RWPE2 (cell line): ENCODE measurements at regions not wholly inside any gene's neighbourhood (a gene's known extent, or its start where the extent isn't known, plus 50 kb on each side); places are given as distances from the start of the nearest gene placed in this dataset.

Source experiments
- ATAC-seq: fragments of 200-7000 bp; cut with Tn5 transposase; 3 replicates; pipeline ENCODE4 v1.9.1; 2021; ENCODE audit warnings: low read depth
- DNase-seq: peaks from one replicate; pipeline ENCODE4 v3.0.0-alpha.2; 2020; ENCODE audit warnings: low spot score
- H3K27ac ChIP-seq: fragments of 450-650 bp; 2 replicates; pipeline ENCODE4 v1.5.1; 2017; ENCODE audit warnings: mild to moderate bottlenecking; ENCODE audit not compliant: poor library complexity, severe bottlenecking
- H3K27me3 ChIP-seq: fragments of 250-450 bp; sonication (Bioruptor Pico); 2 replicates; pipeline ENCODE4 v1.5.1; 2021; ENCODE audit warnings: mild to moderate bottlenecking, moderate library complexity; ENCODE audit not compliant: insufficient read depth, poor library complexity, severe bottlenecking
- H3K36me3 ChIP-seq: fragments of 250-450 bp; sonication (Bioruptor Pico); 2 replicates; pipeline ENCODE4 v1.5.1; 2020; ENCODE audit warnings: low read depth, mild to moderate bottlenecking, moderate library complexity
- H3K4me1 ChIP-seq: fragments of 250-450 bp; sonication (Bioruptor Pico); 2 replicates; pipeline ENCODE4 v1.5.1; 2021; ENCODE audit warnings: mild to moderate bottlenecking, moderate library complexity; ENCODE audit not compliant: insufficient read depth, poor library complexity, severe bottlenecking
- H3K4me3 ChIP-seq: fragments of 250-450 bp; sonication (Bioruptor Pico); 2 replicates; pipeline ENCODE4 v1.5.1; 2021; ENCODE audit warnings: mild to moderate bottlenecking, moderate library complexity; ENCODE audit not compliant: severe bottlenecking
- H3K9me3 ChIP-seq: fragments of 250-450 bp; sonication (Bioruptor Pico); 2 replicates; pipeline ENCODE4 v1.5.1; 2021; ENCODE audit warnings: mild to moderate bottlenecking, moderate library complexity; ENCODE audit not compliant: severe bottlenecking
- TF ChIP-seq, protein P1 (sequence below): fragments of 450-650 bp; IDR thresholded peaks from one replicate; pipeline ENCODE4 v1.5.1; 2017; ENCODE audit warnings: mild to moderate bottlenecking, moderate library complexity; ENCODE audit not compliant: poor library complexity, severe bottlenecking

DNA sequence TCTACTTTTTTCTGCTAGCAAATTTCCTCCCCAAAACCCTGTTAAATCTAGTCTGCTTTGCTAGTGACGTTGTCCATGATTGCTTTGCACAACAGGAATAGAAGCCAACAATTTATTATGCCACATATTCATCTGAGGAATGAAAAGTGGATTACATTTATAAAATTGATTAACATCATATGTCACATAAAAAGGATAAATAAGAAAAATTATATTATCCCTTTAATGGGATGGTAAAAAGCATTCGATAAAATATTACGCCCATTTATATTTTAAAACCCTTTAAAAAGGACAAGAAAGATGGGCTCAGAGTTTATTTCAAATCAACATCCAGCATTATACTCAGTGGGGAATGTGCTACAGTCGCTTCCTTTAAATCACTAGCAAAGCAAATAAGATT lies 991.7 kb downstream of the DIAPH3 start:
- no peak for DNase-seq
- Histone ChIP-seq H3K4me1 (no peaks in the 10 kb centered on the region), H3K27me3 (peaks cover 6% of the 10 kb centered on the region), H3K36me3 (no peaks in the 10 kb centered on the region), H3K27ac (no peak overlapping the region), H3K9me3 (no peaks in the 10 kb centered on the region), H3K4me3 (no peak overlapping the region)
- TF ChIP-seq, protein P1, sequence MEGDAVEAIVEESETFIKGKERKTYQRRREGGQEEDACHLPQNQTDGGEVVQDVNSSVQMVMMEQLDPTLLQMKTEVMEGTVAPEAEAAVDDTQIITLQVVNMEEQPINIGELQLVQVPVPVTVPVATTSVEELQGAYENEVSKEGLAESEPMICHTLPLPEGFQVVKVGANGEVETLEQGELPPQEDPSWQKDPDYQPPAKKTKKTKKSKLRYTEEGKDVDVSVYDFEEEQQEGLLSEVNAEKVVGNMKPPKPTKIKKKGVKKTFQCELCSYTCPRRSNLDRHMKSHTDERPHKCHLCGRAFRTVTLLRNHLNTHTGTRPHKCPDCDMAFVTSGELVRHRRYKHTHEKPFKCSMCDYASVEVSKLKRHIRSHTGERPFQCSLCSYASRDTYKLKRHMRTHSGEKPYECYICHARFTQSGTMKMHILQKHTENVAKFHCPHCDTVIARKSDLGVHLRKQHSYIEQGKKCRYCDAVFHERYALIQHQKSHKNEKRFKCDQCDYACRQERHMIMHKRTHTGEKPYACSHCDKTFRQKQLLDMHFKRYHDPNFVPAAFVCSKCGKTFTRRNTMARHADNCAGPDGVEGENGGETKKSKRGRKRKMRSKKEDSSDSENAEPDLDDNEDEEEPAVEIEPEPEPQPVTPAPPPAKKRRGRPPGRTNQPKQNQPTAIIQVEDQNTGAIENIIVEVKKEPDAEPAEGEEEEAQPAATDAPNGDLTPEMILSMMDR: no peak
- ATAC-seq: no peak

DNA sequence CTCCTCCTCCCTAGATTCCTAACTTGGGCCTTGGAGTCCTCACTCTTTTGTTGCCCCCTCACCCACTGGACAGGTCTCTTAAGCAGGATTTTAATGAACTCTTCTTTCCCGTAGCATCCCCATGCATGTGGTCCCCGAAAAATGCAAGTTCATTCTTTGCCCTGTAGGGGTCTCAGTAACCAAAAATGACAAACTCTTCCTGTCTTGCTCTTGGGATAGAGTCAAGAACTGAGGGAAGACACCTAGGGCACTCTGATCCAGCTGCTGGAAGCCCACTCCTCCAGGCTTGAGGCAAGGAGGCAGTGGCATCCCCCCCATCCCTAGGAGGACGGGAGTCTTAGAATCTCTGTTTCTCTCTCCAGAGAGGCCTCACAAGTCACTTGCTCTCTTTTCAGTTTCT lies 987.0 kb downstream of the DIAPH3 start:
- no peaks in the 10 kb centered on the region for H3K36me3 ChIP-seq
- H3K4me1 ChIP-seq: no peaks in the 10 kb centered on the region
- no peaks in the 10 kb centered on the region for H3K9me3 ChIP-seq
- TF ChIP-seq, protein P1: no peak
- H3K27me3 ChIP-seq: no peaks in the 10 kb centered on the region
- ATAC-seq (no peak), DNase-seq (no peak)
- H3K27ac ChIP-seq: no peak overlapping the region
- H3K4me3 ChIP-seq: no peak overlapping the region

DNA sequence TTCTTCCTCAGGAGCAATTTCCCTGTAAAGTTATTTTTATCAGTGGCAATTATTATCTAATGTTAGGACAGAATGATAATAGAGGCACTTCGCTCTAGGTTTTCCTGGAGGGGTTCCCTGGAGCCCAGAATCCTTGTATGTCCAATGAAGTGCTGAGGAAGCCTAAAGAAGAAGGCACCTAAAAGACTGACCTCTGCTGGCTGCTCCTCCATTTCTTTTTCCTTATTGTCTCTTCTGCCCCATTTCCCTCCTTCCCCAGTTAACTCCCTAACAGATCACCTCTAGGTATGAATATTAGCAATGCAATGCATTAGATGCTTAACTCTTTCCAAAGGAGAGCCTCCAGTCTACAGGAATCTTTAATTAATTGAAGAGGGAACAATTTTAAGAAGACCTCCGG lies 985.4 kb downstream of the DIAPH3 start:
- H3K4me3 ChIP-seq: no peak overlapping the region
- no peak for DNase-seq
- no peak for ATAC-seq

DNA sequence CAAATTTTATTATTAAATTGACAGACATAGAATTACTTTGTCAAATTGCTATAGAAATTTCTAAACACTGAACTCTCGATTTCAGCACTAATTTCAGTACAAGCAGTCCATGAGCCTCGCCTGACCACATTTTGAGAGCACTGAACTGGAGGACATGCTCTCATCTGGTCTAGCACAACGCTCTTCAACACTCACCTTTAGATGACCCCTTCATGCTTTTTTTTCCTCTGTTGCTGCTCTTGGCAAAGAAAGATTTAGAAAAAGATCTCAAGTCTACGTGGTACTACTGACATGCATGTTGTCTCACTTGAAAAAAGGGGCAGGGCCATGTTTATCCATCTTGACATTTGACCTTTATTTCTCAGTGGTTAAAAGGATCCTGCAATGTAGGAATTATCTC lies 981.5 kb downstream of the DIAPH3 start:
- ATAC-seq (no peak), DNase-seq (no peak)
- Histone ChIP-seq H3K36me3 (no peaks in the 10 kb centered on the region), H3K4me3 (no peak overlapping the region), H3K27me3 (peaks cover 3% of the 10 kb centered on the region), H3K27ac (no peak overlapping the region), H3K4me1 (no peaks in the 10 kb centered on the region), H3K9me3 (no peaks in the 10 kb centered on the region)
- TF ChIP-seq, protein P1: no peak

More for the DNA sequence above, 985.4 kb downstream of the DIAPH3 start:
- Histone ChIP-seq H3K36me3 (no peaks in the 10 kb centered on the region), H3K9me3 (no peaks in the 10 kb centered on the region), H3K27ac (no peak overlapping the region), H3K27me3 (peaks cover 3% of the 10 kb centered on the region), H3K4me1 (no peaks in the 10 kb centered on the region)
- TF ChIP-seq, protein P1: no peak

DNA sequence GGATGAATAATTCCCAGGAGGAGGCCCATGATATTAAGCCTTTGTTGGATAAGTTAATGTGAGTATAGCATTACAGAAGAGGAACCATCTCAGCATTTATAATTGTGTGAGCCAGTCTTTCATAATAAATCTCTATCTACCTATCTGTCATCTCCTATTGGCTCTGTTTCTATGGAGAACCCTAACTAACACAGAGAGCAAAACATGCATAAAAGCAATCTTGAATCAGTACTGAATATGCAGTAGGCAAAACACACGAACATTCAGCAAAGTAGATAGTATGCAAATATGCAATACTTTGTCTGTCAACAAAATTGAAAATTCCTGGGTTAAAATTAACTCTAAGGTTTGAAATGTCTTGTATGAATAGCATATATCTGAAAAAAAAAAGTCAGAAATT lies 966.3 kb downstream of the DIAPH3 start:
- Histone ChIP-seq H3K9me3 (no peaks in the 10 kb centered on the region), H3K27me3 (no peaks in the 10 kb centered on the region), H3K27ac (no peak overlapping the region), H3K36me3 (no peaks in the 10 kb centered on the region), H3K4me3 (no peak overlapping the region), H3K4me1 (no peaks in the 10 kb centered on the region)
- DNase-seq (no peak), ATAC-seq (no peak)
- TF ChIP-seq, protein P1: no peak
